22Rv1 (cell line): ENCODE measurements at regions not wholly inside any gene's neighbourhood (a gene's known extent, or its start where the extent isn't known, plus 50 kb on each side); places are given as distances from the start of the nearest gene placed in this dataset.

Experiments
- CTCF ChIP-seq: fragments of 450-650 bp; IDR thresholded peaks from 2 replicates; pipeline ENCODE4 v1.5.1; 2017; ENCODE audit warnings: mild to moderate bottlenecking
- ZFX ChIP-seq: fragments of 450-650 bp; IDR thresholded peaks from 2 replicates; pipeline ENCODE4 v1.6.1; 2017; ENCODE audit warnings: antibody characterized with exemption, borderline replicate concordance

GRCh38 chr2:12980817-12981216 lies 264.1 kb downstream of the TRIB2 start:
- no peak for TF ChIP-seq CTCF
- TF ChIP-seq ZFX = no peak
